ENCODE measurements at regions not wholly inside any gene's neighbourhood (a gene's known extent, or its start where the extent isn't known, plus 50 kb on each side); places are given as distances from the start of the nearest gene placed in this dataset.

GRCh38 chr22:47325249-47325648 is 562.8 kb downstream of the TBC1D22A start:
- H3K27ac ChIP-seq (ENCODE audit: low read length): no peak overlapping the region
- H3K36me3 ChIP-seq (ENCODE audit: control insufficient read depth in 2 of 2, insufficient read depth in 2 of 2, low read length in 2 of 2): no peaks in the 10 kb centered on the region
- no peak overlapping the region for H3K9ac ChIP-seq (ENCODE audit: low read length in 2 of 2)
- peaks cover 0 to 3% of the 10 kb centered on the region in 2 donors for H3K27me3 ChIP-seq (ENCODE audit: control insufficient read depth in 1 of 2, insufficient read depth in 2 of 2, low read length in 2 of 2)
- peaks cover 2 to 22% of the 10 kb centered on the region in 2 donors for H3K9me3 ChIP-seq (ENCODE audit: control insufficient read depth in 2 of 2, low read length in 2 of 2)
- no peaks in the 10 kb centered on the region for H3K4me1 ChIP-seq (ENCODE audit: control insufficient read depth, insufficient read depth, low read length)
- no peak overlapping the region for H3K4me3 ChIP-seq (ENCODE audit: low read length in 2 of 2)

- H3K27me3 ChIP-seq (ENCODE audit: control insufficient read depth in 1 of 2, insufficient read depth in 2 of 2, low read length in 2 of 2): no peaks in the 10 kb centered on the region
- no peak overlapping the region for H3K4me3 ChIP-seq (ENCODE audit: low read length in 2 of 2)
- H3K4me1 ChIP-seq (ENCODE audit: control insufficient read depth, insufficient read depth, low read length): no peaks in the 10 kb centered on the region
- H3K36me3 ChIP-seq (ENCODE audit: control insufficient read depth in 2 of 2, insufficient read depth in 2 of 2, low read length in 2 of 2): no peaks in the 10 kb centered on the region
- no peak overlapping the region for H3K27ac ChIP-seq (ENCODE audit: low read length)
- peaks cover 5 to 22% of the 10 kb centered on the region in 2 donors for H3K9me3 ChIP-seq (ENCODE audit: control insufficient read depth in 2 of 2, low read length in 2 of 2)
- H3K9ac ChIP-seq (ENCODE audit: low read length in 2 of 2): no peak overlapping the region
Observed at GRCh38 chr22:47324435-47324990, 562.1 kb downstream of the TBC1D22A start.

GRCh38 chr22:47323518-47323917 is 561.1 kb downstream of the TBC1D22A start:
- Histone ChIP-seq H3K27me3 (ENCODE audit: control insufficient read depth in 1 of 2, insufficient read depth in 2 of 2, low read length in 2 of 2) (no peaks in the 10 kb centered on the region), H3K27ac (ENCODE audit: low read length) (no peak overlapping the region), H3K4me3 (ENCODE audit: low read length in 2 of 2) (no peak overlapping the region), H3K9ac (ENCODE audit: low read length in 2 of 2) (no peak overlapping the region), H3K4me1 (ENCODE audit: control insufficient read depth, insufficient read depth, low read length) (no peaks in the 10 kb centered on the region), H3K9me3 (ENCODE audit: control insufficient read depth in 2 of 2, low read length in 2 of 2) (peaks cover 7 to 22% of the 10 kb centered on the region in 2 donors), H3K36me3 (ENCODE audit: control insufficient read depth in 2 of 2, insufficient read depth in 2 of 2, low read length in 2 of 2) (no peaks in the 10 kb centered on the region)

GRCh38 chr22:47322854-47323253 is 560.4 kb downstream of the TBC1D22A start:
- H3K27ac ChIP-seq (ENCODE audit: low read length): no peak overlapping the region
- H3K4me1 ChIP-seq (ENCODE audit: control insufficient read depth, insufficient read depth, low read length): no peaks in the 10 kb centered on the region
- H3K36me3 ChIP-seq (ENCODE audit: control insufficient read depth in 2 of 2, insufficient read depth in 2 of 2, low read length in 2 of 2): no peaks in the 10 kb centered on the region
- H3K27me3 ChIP-seq (ENCODE audit: control insufficient read depth in 1 of 2, insufficient read depth in 2 of 2, low read length in 2 of 2): no peaks in the 10 kb centered on the region
- H3K9ac ChIP-seq (ENCODE audit: low read length in 2 of 2): no peak overlapping the region
- peaks cover 9 to 22% of the 10 kb centered on the region in 2 donors for H3K9me3 ChIP-seq (ENCODE audit: control insufficient read depth in 2 of 2, low read length in 2 of 2)
- no peak overlapping the region for H3K4me3 ChIP-seq (ENCODE audit: low read length in 2 of 2)

GRCh38 chr22:47320560-47320959 is 558.1 kb downstream of the TBC1D22A start:
- Histone ChIP-seq H3K27me3 (ENCODE audit: control insufficient read depth in 1 of 2, insufficient read depth in 2 of 2, low read length in 2 of 2) (no peaks in the 10 kb centered on the region), H3K36me3 (ENCODE audit: control insufficient read depth in 2 of 2, insufficient read depth in 2 of 2, low read length in 2 of 2) (no peaks in the 10 kb centered on the region), H3K4me3 (ENCODE audit: low read length in 2 of 2) (no peak overlapping the region), H3K4me1 (ENCODE audit: control insufficient read depth, insufficient read depth, low read length) (no peaks in the 10 kb centered on the region), H3K9ac (ENCODE audit: low read length in 2 of 2) (no peak overlapping the region), H3K27ac (ENCODE audit: low read length) (no peak overlapping the region), H3K9me3 (ENCODE audit: control insufficient read depth in 2 of 2, low read length in 2 of 2) (peaks cover 9 to 19% of the 10 kb centered on the region in 2 donors)

- H3K27ac ChIP-seq (ENCODE audit: low read length): no peak overlapping the region
- H3K9ac ChIP-seq (ENCODE audit: low read length in 2 of 2): no peak overlapping the region
- no peaks in the 10 kb centered on the region for H3K4me1 ChIP-seq (ENCODE audit: control insufficient read depth, insufficient read depth, low read length)
- H3K9me3 ChIP-seq (ENCODE audit: control insufficient read depth in 2 of 2, low read length in 2 of 2): peaks cover 9 to 17% of the 10 kb centered on the region in 2 donors
- H3K4me3 ChIP-seq (ENCODE audit: low read length in 2 of 2): no peak overlapping the region
- no peaks in the 10 kb centered on the region for H3K27me3 ChIP-seq (ENCODE audit: control insufficient read depth in 1 of 2, insufficient read depth in 2 of 2, low read length in 2 of 2)
- H3K36me3 ChIP-seq (ENCODE audit: control insufficient read depth in 2 of 2, insufficient read depth in 2 of 2, low read length in 2 of 2): no peaks in the 10 kb centered on the region
Observed at GRCh38 chr22:47318041-47318737, 555.7 kb downstream of the TBC1D22A start.

- no peak overlapping the region for H3K9ac ChIP-seq (ENCODE audit: low read length in 2 of 2)
- H3K9me3 ChIP-seq (ENCODE audit: control insufficient read depth in 2 of 2, low read length in 2 of 2): peaks cover 5 to 6% of the 10 kb centered on the region in 2 donors
- H3K4me1 ChIP-seq (ENCODE audit: control insufficient read depth, insufficient read depth, low read length): no peaks in the 10 kb centered on the region
- no peaks in the 10 kb centered on the region for H3K36me3 ChIP-seq (ENCODE audit: control insufficient read depth in 2 of 2, insufficient read depth in 2 of 2, low read length in 2 of 2)
- no peak overlapping the region for H3K4me3 ChIP-seq (ENCODE audit: low read length in 2 of 2)
- H3K27me3 ChIP-seq (ENCODE audit: control insufficient read depth in 1 of 2, insufficient read depth in 2 of 2, low read length in 2 of 2): no peaks in the 10 kb centered on the region
- H3K27ac ChIP-seq (ENCODE audit: low read length): no peak overlapping the region
Observed at GRCh38 chr22:47315862-47316419, 553.5 kb downstream of the TBC1D22A start.

GRCh38 chr22:47310601-47311000 is 548.2 kb downstream of the TBC1D22A start:
- no peaks in the 10 kb centered on the region for H3K27me3 ChIP-seq (ENCODE audit: control insufficient read depth in 1 of 2, insufficient read depth in 2 of 2, low read length in 2 of 2)
- no peaks in the 10 kb centered on the region for H3K4me1 ChIP-seq (ENCODE audit: control insufficient read depth, insufficient read depth, low read length)
- no peak overlapping the region for H3K4me3 ChIP-seq (ENCODE audit: low read length in 2 of 2)
- H3K9ac ChIP-seq (ENCODE audit: low read length in 2 of 2): no peak overlapping the region
- H3K9me3 ChIP-seq (ENCODE audit: control insufficient read depth in 2 of 2, low read length in 2 of 2): peaks cover 0 to 3% of the 10 kb centered on the region in 2 donors
- no peaks in the 10 kb centered on the region for H3K36me3 ChIP-seq (ENCODE audit: control insufficient read depth in 2 of 2, insufficient read depth in 2 of 2, low read length in 2 of 2)
- no peak overlapping the region for H3K27ac ChIP-seq (ENCODE audit: low read length)

- H3K27me3 ChIP-seq (ENCODE audit: control insufficient read depth in 1 of 2, insufficient read depth in 2 of 2, low read length in 2 of 2): no peaks in the 10 kb centered on the region
Observed at GRCh38 chr22:47309946-47310345, 547.5 kb downstream of the TBC1D22A start.

GRCh38 chr22:47309476-47309875 is 547.0 kb downstream of the TBC1D22A start:
- Histone ChIP-seq H3K4me1 (ENCODE audit: control insufficient read depth, insufficient read depth, low read length) (no peaks in the 10 kb centered on the region), H3K27ac (ENCODE audit: low read length) (no peak overlapping the region), H3K4me3 (ENCODE audit: low read length in 2 of 2) (no peak overlapping the region), H3K27me3 (ENCODE audit: control insufficient read depth in 1 of 2, insufficient read depth in 2 of 2, low read length in 2 of 2) (no peaks in the 10 kb centered on the region), H3K36me3 (ENCODE audit: control insufficient read depth in 2 of 2, insufficient read depth in 2 of 2, low read length in 2 of 2) (no peaks in the 10 kb centered on the region), H3K9ac (ENCODE audit: low read length in 2 of 2) (no peak overlapping the region), H3K9me3 (ENCODE audit: control insufficient read depth in 2 of 2, low read length in 2 of 2) (peaks cover 0 to 3% of the 10 kb centered on the region in 2 donors)

More at GRCh38 chr22:47309946-47310345, 547.5 kb downstream of the TBC1D22A start:
- H3K4me3 ChIP-seq (ENCODE audit: low read length in 2 of 2): no peak overlapping the region
- no peak overlapping the region for H3K9ac ChIP-seq (ENCODE audit: low read length in 2 of 2)
- H3K36me3 ChIP-seq (ENCODE audit: control insufficient read depth in 2 of 2, insufficient read depth in 2 of 2, low read length in 2 of 2): no peaks in the 10 kb centered on the region
- H3K9me3 ChIP-seq (ENCODE audit: control insufficient read depth in 2 of 2, low read length in 2 of 2): peaks cover 0 to 3% of the 10 kb centered on the region in 2 donors
- H3K27ac ChIP-seq (ENCODE audit: low read length): no peak overlapping the region
- no peaks in the 10 kb centered on the region for H3K4me1 ChIP-seq (ENCODE audit: control insufficient read depth, insufficient read depth, low read length)

GRCh38 chr22:47308886-47309285 is 546.4 kb downstream of the TBC1D22A start:
- Histone ChIP-seq H3K27me3 (ENCODE audit: control insufficient read depth in 1 of 2, insufficient read depth in 2 of 2, low read length in 2 of 2) (no peaks in the 10 kb centered on the region), H3K27ac (ENCODE audit: low read length) (no peak overlapping the region), H3K9ac (ENCODE audit: low read length in 2 of 2) (no peak overlapping the region), H3K36me3 (ENCODE audit: control insufficient read depth in 2 of 2, insufficient read depth in 2 of 2, low read length in 2 of 2) (no peaks in the 10 kb centered on the region), H3K9me3 (ENCODE audit: control insufficient read depth in 2 of 2, low read length in 2 of 2) (peaks cover 0 to 3% of the 10 kb centered on the region in 2 donors), H3K4me1 (ENCODE audit: control insufficient read depth, insufficient read depth, low read length) (no peaks in the 10 kb centered on the region), H3K4me3 (ENCODE audit: low read length in 2 of 2) (no peak overlapping the region)

Measured in stomach smooth muscle (tissue), 2 donors.